ENCODE measurements at regions not wholly inside any gene's neighbourhood (a gene's known extent, or its start where the extent isn't known, plus 50 kb on each side); places are given as distances from the start of the nearest gene placed in this dataset.

DNA sequence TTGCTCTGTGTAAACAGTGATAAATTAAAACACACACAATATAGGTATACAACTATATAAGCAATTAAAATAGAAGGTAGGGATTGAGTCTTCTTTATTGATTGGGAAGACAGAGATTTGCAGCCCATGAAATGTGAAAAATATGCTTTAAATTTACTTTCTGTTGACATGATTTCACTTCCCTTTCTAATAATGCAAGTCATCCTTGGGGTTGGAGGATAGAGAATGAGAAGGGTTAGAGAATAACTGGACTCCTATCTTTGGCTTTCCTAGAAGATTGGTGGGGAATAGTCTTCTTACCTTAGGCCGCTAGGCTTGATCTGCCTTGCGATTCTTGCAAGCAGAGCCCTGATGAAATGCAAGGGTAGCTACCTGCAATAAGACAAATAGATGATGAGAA, 339.8 kb downstream of the NYAP2 start:
- ChIA-PET CTCF (no interaction called here), POLR2A (ENCODE audit: low non-redundant PET) (no interaction called here)
- Histone ChIP-seq H3K27ac (ENCODE audit: low read depth, low read length, poor library complexity, severe bottlenecking) (no peak overlapping the region), H3K27me3 (replicated peaks; ENCODE audit: insufficient read depth, low read depth, low read length, poor library complexity) (no peaks in the 10 kb centered on the region), H3K36me3 (ENCODE audit: insufficient read depth, low read length, poor library complexity, severe bottlenecking) (no peaks in the 10 kb centered on the region), H3K4me3 (ENCODE audit: low read depth, low read length, poor library complexity, severe bottlenecking) (no peak overlapping the region), H3K9me3 (ENCODE audit: low read depth, low read length, poor library complexity, severe bottlenecking) (no peaks in the 10 kb centered on the region), H3K4me1 (ENCODE audit: insufficient read depth, low read length, poor library complexity, severe bottlenecking) (peaks cover 29% of the 10 kb centered on the region)
- no peak for DNase-seq (ENCODE audit: low spot score)
- intact Hi-C loops (cut with micrococcal nuclease; ENCODE audit: unreplicated experiment), result no loop called here
- TF ChIP-seq, protein P1, sequence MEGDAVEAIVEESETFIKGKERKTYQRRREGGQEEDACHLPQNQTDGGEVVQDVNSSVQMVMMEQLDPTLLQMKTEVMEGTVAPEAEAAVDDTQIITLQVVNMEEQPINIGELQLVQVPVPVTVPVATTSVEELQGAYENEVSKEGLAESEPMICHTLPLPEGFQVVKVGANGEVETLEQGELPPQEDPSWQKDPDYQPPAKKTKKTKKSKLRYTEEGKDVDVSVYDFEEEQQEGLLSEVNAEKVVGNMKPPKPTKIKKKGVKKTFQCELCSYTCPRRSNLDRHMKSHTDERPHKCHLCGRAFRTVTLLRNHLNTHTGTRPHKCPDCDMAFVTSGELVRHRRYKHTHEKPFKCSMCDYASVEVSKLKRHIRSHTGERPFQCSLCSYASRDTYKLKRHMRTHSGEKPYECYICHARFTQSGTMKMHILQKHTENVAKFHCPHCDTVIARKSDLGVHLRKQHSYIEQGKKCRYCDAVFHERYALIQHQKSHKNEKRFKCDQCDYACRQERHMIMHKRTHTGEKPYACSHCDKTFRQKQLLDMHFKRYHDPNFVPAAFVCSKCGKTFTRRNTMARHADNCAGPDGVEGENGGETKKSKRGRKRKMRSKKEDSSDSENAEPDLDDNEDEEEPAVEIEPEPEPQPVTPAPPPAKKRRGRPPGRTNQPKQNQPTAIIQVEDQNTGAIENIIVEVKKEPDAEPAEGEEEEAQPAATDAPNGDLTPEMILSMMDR (conservative IDR thresholded peaks at IDR 0.05; ENCODE audit: low read depth, low read length), result no peak
- BruUV-seq (replicated peaks), result no TSS peak

DNA sequence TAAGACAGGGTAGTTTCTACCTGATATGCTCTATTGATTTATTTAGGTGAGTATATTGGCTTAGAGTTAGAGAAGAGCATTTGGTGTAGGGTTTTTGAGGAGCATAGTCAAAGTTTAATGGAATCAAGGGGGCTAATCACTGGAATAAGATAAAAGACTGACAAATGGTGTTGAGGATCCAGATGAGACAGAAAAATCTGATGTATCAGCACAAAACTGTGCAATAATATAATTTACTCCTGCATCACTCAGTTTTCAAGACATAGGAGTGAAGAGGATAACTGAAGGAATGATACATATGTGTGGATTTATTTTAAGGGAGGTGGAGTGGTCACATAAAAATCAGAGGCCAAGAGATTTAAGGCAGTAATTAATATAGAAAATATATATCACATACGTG, 339.2 kb downstream of the NYAP2 start:
- intact Hi-C loops (cut with micrococcal nuclease; ENCODE audit: unreplicated experiment), result no loop called here
- ChIA-PET CTCF (no interaction called here), POLR2A (ENCODE audit: low non-redundant PET) (no interaction called here)
- BruUV-seq (replicated peaks), result no TSS peak
- Histone ChIP-seq H3K27ac (ENCODE audit: low read depth, low read length, poor library complexity, severe bottlenecking) (peak overlapping the region; percentile 61), H3K27me3 (replicated peaks; ENCODE audit: insufficient read depth, low read depth, low read length, poor library complexity) (no peaks in the 10 kb centered on the region), H3K9me3 (ENCODE audit: low read depth, low read length, poor library complexity, severe bottlenecking) (no peaks in the 10 kb centered on the region), H3K4me3 (ENCODE audit: low read depth, low read length, poor library complexity, severe bottlenecking) (no peak overlapping the region), H3K36me3 (ENCODE audit: insufficient read depth, low read length, poor library complexity, severe bottlenecking) (no peaks in the 10 kb centered on the region), H3K4me1 (ENCODE audit: insufficient read depth, low read length, poor library complexity, severe bottlenecking) (peaks cover 29% of the 10 kb centered on the region)
- TF ChIP-seq, protein P1 (conservative IDR thresholded peaks at IDR 0.05; ENCODE audit: low read depth, low read length), result no peak
- TF ChIP-seq EZH2 (IDR thresholded peaks at IDR 0.05; ENCODE audit: borderline replicate concordance, low read depth, low read length, poor library complexity, severe bottlenecking), result no peak
- DNase-seq (ENCODE audit: low spot score), result no peak

DNA sequence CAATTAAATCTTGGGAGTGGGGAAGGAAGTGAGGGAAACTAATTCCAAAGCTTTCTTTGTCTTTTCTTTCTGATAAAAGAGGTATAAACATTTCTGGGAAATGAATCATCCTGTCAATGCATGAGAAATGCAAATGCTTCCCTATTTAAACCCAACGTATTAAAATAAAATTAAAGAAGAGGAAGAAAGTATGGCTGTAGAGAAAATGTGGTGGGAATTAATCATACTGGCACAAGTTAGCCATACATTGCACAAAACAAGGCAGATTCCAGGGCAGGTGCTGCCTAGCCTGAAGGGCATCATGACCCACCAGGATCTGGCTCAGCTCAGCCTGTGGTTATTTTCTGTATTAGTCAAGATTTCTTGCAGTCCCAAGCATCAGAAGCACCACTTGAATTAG, 338.0 kb downstream of the NYAP2 start:
- ChIA-PET POLR2A (ENCODE audit: low non-redundant PET) (no interaction called here), CTCF (no interaction called here)
- BruUV-seq (replicated peaks), result no TSS peak
- no peaks in the 10 kb centered on the region for H3K27me3 ChIP-seq (replicated peaks; ENCODE audit: insufficient read depth, low read depth, low read length, poor library complexity)
- intact Hi-C loops (cut with micrococcal nuclease; ENCODE audit: unreplicated experiment), result loop anchor here (1.0 kb wide), 1 partner anchor 56 kb away; no protein-coding TSS in a partner anchor
- TF ChIP-seq, protein P1 (conservative IDR thresholded peaks at IDR 0.05; ENCODE audit: low read depth, low read length), result no peak
- TF ChIP-seq EZH2 (IDR thresholded peaks at IDR 0.05; ENCODE audit: borderline replicate concordance, low read depth, low read length, poor library complexity, severe bottlenecking), result no peak
- H3K4me1 ChIP-seq (ENCODE audit: insufficient read depth, low read length, poor library complexity, severe bottlenecking), result peaks cover 29% of the 10 kb centered on the region
- no peaks in the 10 kb centered on the region for H3K9me3 ChIP-seq (ENCODE audit: low read depth, low read length, poor library complexity, severe bottlenecking)
- DNase-seq (ENCODE audit: low spot score), result peak; percentile 79
- peak overlapping the region; percentile 61 for H3K27ac ChIP-seq (ENCODE audit: low read depth, low read length, poor library complexity, severe bottlenecking)
- no peak overlapping the region for H3K4me3 ChIP-seq (ENCODE audit: low read depth, low read length, poor library complexity, severe bottlenecking)
- H3K36me3 ChIP-seq (ENCODE audit: insufficient read depth, low read length, poor library complexity, severe bottlenecking), result no peaks in the 10 kb centered on the region

Measured in A673 (cell line).